NCI-H2107 (cell line): ENCODE measurements at regions not wholly inside any gene's neighbourhood (a gene's known extent, or its start where the extent isn't known, plus 50 kb on each side); places are given as distances from the start of the nearest gene placed in this dataset.
"Not testable (repeated sequence)": the region's sequence is repeated elsewhere in the genome, so short reads cannot be mapped to it uniquely, and the experiment has no call there.

Experiments
- DNase-seq: peaks from one replicate; lab custom pipeline; 2025; lab: John Stamatoyannopoulos, UW

DNA sequence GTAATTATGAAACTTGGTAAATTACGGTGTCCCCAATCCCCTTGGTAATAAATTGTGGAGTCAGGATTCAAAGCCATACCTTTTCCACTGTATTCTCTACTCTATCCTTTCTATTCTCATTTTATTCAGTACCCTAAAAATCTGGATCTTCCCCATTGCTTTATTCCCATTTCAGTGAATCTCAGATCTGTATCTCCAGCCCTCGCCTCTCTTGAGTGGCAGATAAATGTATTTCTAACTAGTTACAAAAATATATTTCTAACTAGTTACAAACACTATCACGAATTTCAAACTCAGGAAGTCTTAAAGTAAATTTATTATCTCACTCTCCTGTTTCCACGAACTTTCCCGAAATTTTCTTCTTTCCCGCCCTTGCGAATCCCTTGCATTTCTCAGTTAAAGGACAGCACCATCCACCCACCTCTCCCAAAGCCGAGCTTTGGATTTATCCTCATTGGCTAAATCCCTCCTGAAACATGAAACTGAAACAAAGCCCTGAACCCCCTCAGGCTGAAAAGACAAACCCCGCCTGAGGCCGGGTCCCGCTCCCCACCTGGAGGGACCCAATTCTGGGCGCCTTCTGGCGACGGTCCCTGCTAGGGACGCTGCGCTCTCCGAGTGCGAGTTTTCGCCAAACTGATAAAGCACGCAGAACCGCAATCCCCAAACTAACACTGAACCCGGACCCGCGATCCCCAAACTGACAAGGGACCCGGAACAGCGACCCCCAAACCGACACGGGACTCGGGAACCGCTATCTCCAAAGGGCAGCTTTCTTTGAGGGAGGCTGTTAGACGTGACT lies 164.3 kb upstream of the PABPC3 start:
- no peak for DNase-seq

- not testable (repeated sequence) for DNase-seq
Measured at GRCh38 chr13:24933106-24934023, 162.6 kb upstream of the PABPC3 start.

DNA sequence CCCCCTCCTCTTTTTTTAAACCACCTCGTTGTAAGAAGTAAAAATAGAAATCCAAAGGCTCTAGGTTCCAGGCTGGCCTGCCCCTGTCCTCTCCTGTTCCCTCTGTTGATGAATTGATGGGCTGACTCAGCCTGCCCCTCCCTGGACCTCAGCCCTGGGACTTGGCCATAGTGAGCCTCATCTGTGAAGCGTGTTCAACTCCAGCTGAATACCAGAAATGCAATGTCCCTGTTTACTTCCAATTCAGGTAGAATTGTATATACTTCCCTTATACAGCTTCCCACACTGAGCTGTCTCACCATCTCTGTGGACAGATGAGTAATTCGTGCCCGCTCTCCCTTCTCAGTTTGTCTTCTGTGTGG lies 161.9 kb upstream of the PABPC3 start:
- DNase-seq, result not testable (repeated sequence)

DNA sequence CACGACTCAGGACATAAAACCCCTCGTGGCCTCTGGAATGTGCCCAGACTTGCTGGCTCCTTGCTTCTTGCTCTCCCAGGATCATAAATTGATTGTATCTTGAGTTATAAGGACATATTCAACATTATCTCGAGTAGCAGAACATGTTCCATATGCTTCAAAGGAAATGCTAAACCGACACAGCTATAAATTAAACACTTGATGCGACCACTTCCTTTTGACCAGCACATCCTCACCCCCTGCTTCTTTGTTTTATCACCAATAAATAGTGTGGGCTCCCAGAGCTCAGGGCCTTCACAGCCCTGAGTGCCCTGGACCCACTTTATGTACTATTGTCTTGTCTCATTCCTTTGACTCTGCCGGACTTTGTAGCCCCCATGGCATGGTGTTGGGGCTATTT lies 157.0 kb upstream of the PABPC3 start:
- DNase-seq, result no peak

- not testable (repeated sequence) for DNase-seq
Measured at GRCh38 chr13:24941023-24941713, 154.8 kb upstream of the PABPC3 start.

DNA sequence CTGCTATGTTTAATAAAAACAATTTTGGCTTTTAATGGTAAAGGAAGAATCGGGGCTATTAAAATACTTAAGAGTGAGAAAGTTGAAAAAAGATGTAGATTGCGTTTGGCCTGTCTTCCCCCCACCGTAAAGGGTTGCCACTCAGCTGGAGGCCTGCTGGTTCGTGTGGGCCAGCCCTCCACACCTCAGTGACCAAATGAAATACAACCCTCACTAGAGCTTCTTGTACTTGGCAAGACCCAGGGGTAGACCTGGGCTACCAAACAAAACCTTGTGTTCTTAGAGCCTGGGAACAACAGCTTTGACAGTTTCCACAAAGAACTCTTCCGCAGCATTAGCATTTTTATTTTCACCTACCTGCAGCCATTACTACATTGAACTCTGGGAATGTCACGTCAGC lies 152.8 kb upstream of the PABPC3 start:
- DNase-seq, result peak; percentile 9

DNA sequence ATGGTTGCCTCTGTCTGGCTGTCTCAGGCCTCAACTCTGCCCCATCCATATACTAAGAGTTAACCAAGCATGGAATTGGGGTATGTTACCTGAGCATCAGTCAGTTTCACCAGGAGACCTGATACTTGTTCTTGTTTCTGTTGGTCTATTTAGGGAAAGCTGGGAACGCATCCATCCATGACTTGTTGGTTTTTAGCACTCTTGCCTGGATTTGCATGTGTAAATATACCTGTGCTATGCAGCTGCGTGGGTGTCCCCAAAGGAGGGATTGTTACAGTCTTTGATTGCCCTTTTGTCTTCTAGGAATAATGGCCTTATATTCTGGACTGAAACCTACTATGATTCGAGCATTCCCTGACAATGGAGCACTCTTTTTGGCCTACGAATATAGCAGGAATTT lies 151.9 kb upstream of the PABPC3 start:
- DNase-seq, result not testable (repeated sequence)

- not testable (repeated sequence) for DNase-seq
Measured at GRCh38 chr13:24948977-24949376, 147.0 kb upstream of the PABPC3 start.

- not testable (repeated sequence) for DNase-seq
Measured at GRCh38 chr13:24950611-24951010, 145.3 kb upstream of the PABPC3 start.

DNA sequence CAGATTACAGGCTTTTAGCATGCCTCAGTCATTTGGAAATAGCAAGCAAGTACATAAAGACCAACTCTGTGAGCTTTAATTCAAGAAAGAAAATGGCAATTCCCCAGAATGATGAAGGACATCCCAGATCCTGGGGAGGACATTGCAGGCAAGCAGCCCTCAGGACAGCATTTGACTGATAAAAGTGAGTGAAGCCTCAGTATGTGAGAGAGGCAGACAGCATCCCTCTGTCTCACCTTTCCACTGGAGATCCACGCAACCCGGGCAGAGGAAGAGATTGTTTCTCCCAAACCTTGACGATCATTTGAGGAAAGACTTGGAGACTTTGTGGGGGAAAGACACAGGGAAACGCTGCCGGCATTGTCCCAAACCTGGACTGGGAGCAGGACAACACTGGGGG lies 128.0 kb upstream of the PABPC3 start:
- not testable (repeated sequence) for DNase-seq

DNA sequence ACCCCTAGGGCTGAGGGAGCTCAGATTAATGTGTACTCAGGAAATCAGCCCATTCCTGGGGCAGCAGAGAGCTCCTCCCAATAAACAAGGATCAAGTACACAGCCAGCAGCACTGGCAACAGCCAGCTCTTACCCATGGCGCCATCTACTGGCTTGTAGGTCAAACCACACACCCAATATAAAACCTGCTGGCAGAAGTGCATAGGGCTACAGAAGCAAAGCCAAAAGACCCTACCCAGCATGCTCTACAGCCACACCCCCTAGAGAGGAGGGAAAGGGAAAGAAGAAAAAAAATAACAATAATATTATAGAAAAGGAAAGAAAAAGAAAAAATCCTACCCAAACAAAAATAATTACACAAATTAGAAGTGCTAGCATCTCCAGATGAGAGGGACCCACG lies 127.5 kb upstream of the PABPC3 start:
- not testable (repeated sequence) for DNase-seq

GRCh38 chr13:24973102-24973501 lies 122.8 kb upstream of the PABPC3 start:
- DNase-seq, result not testable (repeated sequence)

DNA sequence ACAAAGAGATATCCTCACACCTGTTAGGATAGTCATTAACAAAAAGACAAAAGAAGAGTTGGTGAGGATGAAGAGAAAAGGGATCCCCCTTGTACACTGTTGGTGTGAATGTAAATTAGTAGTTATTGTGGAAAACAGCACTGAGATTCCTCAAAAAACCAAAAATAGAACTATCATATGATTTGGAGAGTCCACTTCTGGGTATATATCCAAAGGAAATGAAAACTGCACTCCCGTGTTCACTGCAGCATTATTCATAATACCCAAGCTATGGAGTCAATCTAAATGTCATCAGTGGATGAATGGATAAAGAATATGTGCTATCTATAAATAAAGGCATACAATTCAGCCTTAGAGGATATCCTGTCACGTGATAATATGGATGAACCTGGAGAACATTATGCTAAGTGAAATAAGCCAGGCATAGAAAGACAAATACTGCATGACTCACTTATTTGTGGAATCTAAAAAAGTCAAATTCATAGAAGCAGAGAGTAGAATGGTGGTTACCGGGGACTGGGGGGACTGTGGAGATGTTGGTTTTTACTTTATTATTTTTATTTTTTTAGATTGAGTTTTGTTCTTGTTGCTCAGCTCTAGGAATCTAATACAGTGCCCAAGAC lies 114.6 kb upstream of the PABPC3 start:
- not testable (repeated sequence) for DNase-seq

DNA sequence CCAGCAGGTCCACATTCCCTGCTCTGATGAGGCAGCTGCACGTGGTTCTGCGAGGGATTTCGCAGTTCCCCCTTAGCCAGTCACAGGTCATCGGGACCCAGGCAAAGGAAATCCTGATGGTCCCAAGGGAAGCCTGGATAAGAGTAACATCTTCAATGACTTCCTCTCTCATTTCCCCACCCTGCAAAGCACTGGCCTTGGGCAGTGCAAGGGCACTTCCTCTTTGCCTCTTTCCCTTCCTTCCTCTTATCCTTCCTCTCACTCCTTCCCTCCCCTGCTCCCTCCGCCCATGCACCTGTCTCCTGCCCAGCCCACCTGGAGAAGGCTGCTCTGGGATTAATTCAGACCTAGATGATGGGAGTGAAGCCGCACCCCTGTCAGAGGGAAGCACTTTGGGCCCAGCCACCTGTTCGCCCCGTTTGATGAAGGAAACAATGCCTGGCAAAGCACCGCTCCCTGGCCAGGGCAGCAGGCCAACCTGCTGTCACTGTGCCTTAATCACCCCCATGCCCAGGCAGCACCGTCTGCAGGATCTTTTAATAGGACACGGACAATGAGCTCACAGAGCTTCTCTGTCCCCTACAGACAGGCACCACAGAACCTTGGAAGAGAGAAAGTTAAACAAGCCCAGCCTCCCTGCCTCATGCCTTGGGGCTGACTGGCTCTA lies 113.5 kb upstream of the PABPC3 start:
- no peak for DNase-seq

GRCh38 chr13:24983094-24983493 lies 112.8 kb upstream of the PABPC3 start:
- DNase-seq, result no peak

GRCh38 chr13:24984134-24984533 lies 111.8 kb upstream of the PABPC3 start:
- no peak for DNase-seq

DNA sequence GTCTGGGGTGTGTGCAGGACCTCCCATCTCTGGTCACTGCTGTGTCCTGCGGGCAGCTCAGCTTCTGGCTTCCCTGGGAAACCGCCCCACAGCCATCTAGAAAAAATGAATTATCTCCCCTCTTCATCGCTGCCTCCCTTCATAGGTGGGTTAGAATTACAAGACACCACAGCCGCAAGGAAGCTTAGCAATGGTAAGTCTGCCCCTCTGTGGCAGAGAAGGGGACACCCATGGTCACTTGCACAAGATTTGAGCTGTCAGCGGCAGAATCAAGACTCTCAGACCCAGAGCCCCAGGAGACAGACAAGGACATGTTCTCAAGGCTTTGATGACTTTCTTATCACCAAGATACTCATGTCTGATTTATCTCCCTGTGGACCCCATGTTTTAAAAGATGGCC lies 110.8 kb upstream of the PABPC3 start:
- no peak for DNase-seq

DNA sequence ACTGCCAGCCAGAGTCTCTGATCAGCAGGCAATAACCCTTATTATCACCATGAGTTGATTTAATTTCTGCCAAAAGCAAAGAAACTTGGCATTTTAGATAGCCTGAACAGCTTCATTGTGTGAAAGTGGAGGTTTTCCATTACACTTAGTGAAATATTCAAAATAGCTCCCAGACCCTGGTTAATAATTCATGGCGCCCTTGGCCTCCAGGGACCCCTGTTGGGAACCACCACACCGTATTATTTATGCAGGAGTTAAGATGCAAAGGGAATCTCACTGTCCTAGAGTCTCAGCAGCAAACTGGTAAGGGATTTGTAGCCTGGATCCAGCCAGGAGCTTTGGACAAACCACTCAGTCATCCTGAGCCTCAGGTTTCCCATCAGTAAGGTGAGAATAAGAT lies 110.0 kb upstream of the PABPC3 start:
- DNase-seq, result no peak

DNA sequence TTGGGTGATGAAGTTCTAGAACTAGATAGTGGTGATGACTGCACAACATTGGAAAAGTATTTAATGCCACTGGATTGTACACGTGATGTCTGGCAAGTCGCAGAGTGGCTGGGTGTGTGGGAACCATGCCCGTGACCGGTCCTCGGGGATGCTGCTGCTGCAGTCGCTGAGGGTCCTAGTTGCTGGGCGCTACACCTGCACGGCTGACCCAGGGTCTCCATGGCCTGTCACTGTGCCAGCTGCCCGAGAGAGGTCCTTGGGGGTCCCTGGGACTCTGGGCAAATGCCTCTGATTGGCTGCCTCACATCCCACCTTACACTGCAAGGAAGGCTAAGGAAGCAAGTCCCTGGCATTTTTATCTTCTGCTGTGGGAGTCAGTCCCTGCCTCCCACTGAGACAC lies 109.1 kb upstream of the PABPC3 start:
- DNase-seq, result no peak

GRCh38 chr13:24989959-24990358 lies 106.0 kb upstream of the PABPC3 start:
- not testable (repeated sequence) for DNase-seq

DNA sequence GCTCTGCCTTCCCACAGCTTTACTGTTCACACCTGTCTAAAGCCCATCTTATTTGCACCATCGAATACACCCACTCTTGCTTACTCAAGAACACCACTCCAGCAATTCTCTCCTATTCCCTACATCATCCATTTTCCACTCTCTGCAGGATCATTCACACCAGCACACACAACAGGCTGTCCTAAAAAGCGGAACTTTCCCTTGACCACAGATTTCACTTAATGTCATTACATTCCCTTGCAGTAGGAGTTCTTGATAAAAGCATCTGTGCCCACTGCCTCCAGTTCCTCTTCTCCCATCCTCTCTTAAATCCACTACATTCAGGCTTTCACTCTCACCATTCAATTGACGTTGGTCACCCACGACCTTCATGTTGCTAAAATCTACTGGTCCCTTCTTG lies 103.0 kb upstream of the PABPC3 start:
- DNase-seq, result not testable (repeated sequence)
